Fibroblast of lung (primary cell): ENCODE measurements at regions not wholly inside any gene's neighbourhood (a gene's known extent, or its start where the extent isn't known, plus 50 kb on each side); places are given as distances from the start of the nearest gene placed in this dataset.

Source experiments
- CTCF ChIP-seq, 2 donors: IDR thresholded peaks in 1 of 2; conservative IDR thresholded peaks in 1 of 2; 1 replicate in 1 of 2; 2 replicates in 1 of 2; pipeline ENCODE4 v1.5.1; 2011 to 2012; ENCODE audit warnings: low read length in 2 of 2, control low read depth in 1 of 2, inconsistent platforms in 1 of 2, low read depth in 1 of 2, mild to moderate bottlenecking in 1 of 2
- EZH2 ChIP-seq: IDR thresholded peaks from 2 replicates; pipeline ENCODE4 v1.5.1; 2012; ENCODE audit warnings: low read length, control low read depth, mild to moderate bottlenecking; ENCODE audit errors: missing control alignments

GRCh38 chr9:81191222-81191621 lies 498.1 kb downstream of the TLE1 start:
- no peak for TF ChIP-seq CTCF (conservative IDR thresholded peaks at IDR 0.05 in 1 of 2, IDR thresholded peaks at IDR 0.05 in 1 of 2; ENCODE audit: low read depth in 1 of 2, low read length in 2 of 2)
- TF ChIP-seq EZH2, result no peak
